ENCODE measurements at regions not wholly inside any gene's neighbourhood (a gene's known extent, or its start where the extent isn't known, plus 50 kb on each side); places are given as distances from the start of the nearest gene placed in this dataset.
"Not testable (repeated sequence)": the region's sequence is repeated elsewhere in the genome, so short reads cannot be mapped to it uniquely, and the experiment has no call there.

DNA sequence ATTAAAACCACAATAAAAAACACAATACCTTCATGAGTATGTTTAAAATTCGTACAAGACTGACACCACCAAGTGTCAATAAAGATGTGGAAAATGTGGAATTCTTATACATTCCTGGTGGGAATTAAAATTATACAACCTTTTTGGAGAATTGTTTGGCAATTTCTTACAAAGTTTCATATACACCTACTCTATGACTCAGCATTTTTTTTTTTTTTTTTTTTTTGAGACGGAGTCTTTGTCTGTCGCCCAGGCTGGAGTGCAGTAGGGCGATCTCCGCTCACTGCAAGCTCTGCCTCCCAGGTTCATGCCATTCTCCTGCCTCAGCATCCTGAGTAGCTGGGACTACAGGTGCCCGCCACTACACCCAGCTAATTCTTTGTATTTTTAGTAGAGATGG lies 212.5 kb upstream of the PIEZO2 start:
- TF ChIP-seq, protein P1, sequence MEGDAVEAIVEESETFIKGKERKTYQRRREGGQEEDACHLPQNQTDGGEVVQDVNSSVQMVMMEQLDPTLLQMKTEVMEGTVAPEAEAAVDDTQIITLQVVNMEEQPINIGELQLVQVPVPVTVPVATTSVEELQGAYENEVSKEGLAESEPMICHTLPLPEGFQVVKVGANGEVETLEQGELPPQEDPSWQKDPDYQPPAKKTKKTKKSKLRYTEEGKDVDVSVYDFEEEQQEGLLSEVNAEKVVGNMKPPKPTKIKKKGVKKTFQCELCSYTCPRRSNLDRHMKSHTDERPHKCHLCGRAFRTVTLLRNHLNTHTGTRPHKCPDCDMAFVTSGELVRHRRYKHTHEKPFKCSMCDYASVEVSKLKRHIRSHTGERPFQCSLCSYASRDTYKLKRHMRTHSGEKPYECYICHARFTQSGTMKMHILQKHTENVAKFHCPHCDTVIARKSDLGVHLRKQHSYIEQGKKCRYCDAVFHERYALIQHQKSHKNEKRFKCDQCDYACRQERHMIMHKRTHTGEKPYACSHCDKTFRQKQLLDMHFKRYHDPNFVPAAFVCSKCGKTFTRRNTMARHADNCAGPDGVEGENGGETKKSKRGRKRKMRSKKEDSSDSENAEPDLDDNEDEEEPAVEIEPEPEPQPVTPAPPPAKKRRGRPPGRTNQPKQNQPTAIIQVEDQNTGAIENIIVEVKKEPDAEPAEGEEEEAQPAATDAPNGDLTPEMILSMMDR (IDR thresholded peaks at IDR 0.05) = not testable (repeated sequence)
- not testable (repeated sequence) for TF ChIP-seq POLR2A (IDR thresholded peaks at IDR 0.05)
